ENCODE measurements at regions not wholly inside any gene's neighbourhood (a gene's known extent, or its start where the extent isn't known, plus 50 kb on each side); places are given as distances from the start of the nearest gene placed in this dataset.

DNA sequence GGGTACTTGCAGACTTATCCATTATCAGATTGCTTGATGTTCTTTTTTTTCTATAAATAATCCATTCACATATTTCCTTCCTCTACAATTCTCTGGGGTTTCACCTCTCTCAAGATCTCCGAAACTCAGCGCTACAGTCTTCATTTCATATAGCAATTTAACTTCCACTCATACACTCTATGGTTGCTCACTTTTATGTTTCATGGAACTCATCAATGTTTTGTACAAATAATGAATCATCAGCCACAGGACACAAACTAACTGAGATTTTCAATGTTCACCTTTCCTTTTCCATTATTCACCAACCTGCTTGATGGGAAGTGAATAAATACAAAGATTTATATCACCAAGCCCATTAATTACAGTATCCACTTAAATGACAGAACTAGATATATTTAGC, 534.7 kb downstream of the LRFN5 start:
- TF ChIP-seq, protein P1, sequence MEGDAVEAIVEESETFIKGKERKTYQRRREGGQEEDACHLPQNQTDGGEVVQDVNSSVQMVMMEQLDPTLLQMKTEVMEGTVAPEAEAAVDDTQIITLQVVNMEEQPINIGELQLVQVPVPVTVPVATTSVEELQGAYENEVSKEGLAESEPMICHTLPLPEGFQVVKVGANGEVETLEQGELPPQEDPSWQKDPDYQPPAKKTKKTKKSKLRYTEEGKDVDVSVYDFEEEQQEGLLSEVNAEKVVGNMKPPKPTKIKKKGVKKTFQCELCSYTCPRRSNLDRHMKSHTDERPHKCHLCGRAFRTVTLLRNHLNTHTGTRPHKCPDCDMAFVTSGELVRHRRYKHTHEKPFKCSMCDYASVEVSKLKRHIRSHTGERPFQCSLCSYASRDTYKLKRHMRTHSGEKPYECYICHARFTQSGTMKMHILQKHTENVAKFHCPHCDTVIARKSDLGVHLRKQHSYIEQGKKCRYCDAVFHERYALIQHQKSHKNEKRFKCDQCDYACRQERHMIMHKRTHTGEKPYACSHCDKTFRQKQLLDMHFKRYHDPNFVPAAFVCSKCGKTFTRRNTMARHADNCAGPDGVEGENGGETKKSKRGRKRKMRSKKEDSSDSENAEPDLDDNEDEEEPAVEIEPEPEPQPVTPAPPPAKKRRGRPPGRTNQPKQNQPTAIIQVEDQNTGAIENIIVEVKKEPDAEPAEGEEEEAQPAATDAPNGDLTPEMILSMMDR (conservative IDR thresholded peaks at IDR 0.05): no peak
- TF ChIP-seq ZFX (IDR thresholded peaks at IDR 0.05): no peak
